HT1080 (cell line): ENCODE measurements at regions not wholly inside any gene's neighbourhood (a gene's known extent, or its start where the extent isn't known, plus 50 kb on each side); places are given as distances from the start of the nearest gene placed in this dataset.
A peak's percentile ranks its signal among the peaks of the same experiment; 100 is the strongest.

ENCODE experiments used
- DNase-seq: peaks from one replicate; pipeline ENCODE4 v3.0.0-alpha.2; 2015; ENCODE audit warnings: low read depth

GRCh38 chr3:110734524-110734923, 337.1 kb upstream of the NECTIN3 start:
- DNase-seq = no peak

GRCh38 chr3:110736332-110736731, 335.3 kb upstream of the NECTIN3 start:
- no peak for DNase-seq

- DNase-seq = peak; percentile 23
Measured at GRCh38 chr3:110738531-110738930, 333.1 kb upstream of the NECTIN3 start.

- DNase-seq = no peak
Measured at GRCh38 chr3:110741891-110742290, 329.7 kb upstream of the NECTIN3 start.

GRCh38 chr3:110743202-110743601, 328.4 kb upstream of the NECTIN3 start:
- no peak for DNase-seq

GRCh38 chr3:110743984-110744383, 327.6 kb upstream of the NECTIN3 start:
- no peak for DNase-seq

- no peak for DNase-seq
Measured at GRCh38 chr3:110744723-110745122, 326.9 kb upstream of the NECTIN3 start.

- DNase-seq = no peak
Measured at GRCh38 chr3:110749006-110749405, 322.6 kb upstream of the NECTIN3 start.

- DNase-seq = no peak
Measured at GRCh38 chr3:110750201-110750600, 321.4 kb upstream of the NECTIN3 start.

- DNase-seq = no peak
Measured at GRCh38 chr3:110752307-110752706, 319.3 kb upstream of the NECTIN3 start.

GRCh38 chr3:110753516-110753915, 318.1 kb upstream of the NECTIN3 start:
- DNase-seq = no peak

- no peak for DNase-seq
Measured at GRCh38 chr3:110754212-110754916, 317.3 kb upstream of the NECTIN3 start.

- no peak for DNase-seq
Measured at GRCh38 chr3:110755345-110755744, 316.3 kb upstream of the NECTIN3 start.

- DNase-seq = no peak
Measured at GRCh38 chr3:110756705-110757104, 314.9 kb upstream of the NECTIN3 start.

GRCh38 chr3:110758208-110758607, 313.4 kb upstream of the NECTIN3 start:
- peak; percentile 7 for DNase-seq

GRCh38 chr3:110767156-110767555, 304.5 kb upstream of the NECTIN3 start:
- no peak for DNase-seq

- DNase-seq = no peak
Measured at GRCh38 chr3:110767838-110768237, 303.8 kb upstream of the NECTIN3 start.

- peak; percentile 64 for DNase-seq
Measured at GRCh38 chr3:110773413-110773954, 298.1 kb upstream of the NECTIN3 start.

GRCh38 chr3:110774496-110775265, 296.9 kb upstream of the NECTIN3 start:
- no peak for DNase-seq

GRCh38 chr3:110779581-110779980, 292.0 kb upstream of the NECTIN3 start:
- no peak for DNase-seq

GRCh38 chr3:110783541-110783940, 288.1 kb upstream of the NECTIN3 start:
- DNase-seq = no peak

GRCh38 chr3:110788794-110789193, 282.8 kb upstream of the NECTIN3 start:
- no peak for DNase-seq

- DNase-seq = peak; percentile 13
Measured at GRCh38 chr3:110789315-110789714, 282.3 kb upstream of the NECTIN3 start.
